HCT116 (cell line): ENCODE measurements at regions not wholly inside any gene's neighbourhood (a gene's known extent, or its start where the extent isn't known, plus 50 kb on each side); places are given as distances from the start of the nearest gene placed in this dataset.
"Not testable (repeated sequence)": the region's sequence is repeated elsewhere in the genome, so short reads cannot be mapped to it uniquely, and the experiment has no call there.

Source experiments
- ATAC-seq: fragments of 200-7000 bp; cut with Tn5 transposase; 2 replicates; pipeline ENCODE4 v1.9.1; 2020; ENCODE audit warnings: mild to moderate bottlenecking, moderate library complexity
- BruUV-seq: library from RNA; stranded (reverse); fragments of 400-500 nt; replicated peaks from 2 replicates; lab custom pipeline; 2021; lab: Mats Ljungman, UMichigan
- CTCF ChIA-PET: fragments of 300-600 bp; sonication (Branson Sonifier 250); formaldehyde crosslinking; loops from one replicate; lab custom pipeline; 2021; ENCODE audit warnings: antibody characterized with exemption; lab: Charles Lee
- POLR2A ChIA-PET: fragments of 300-600, 350-600 bp; sonication (Branson Sonifier 250); formaldehyde crosslinking; loops from one replicate; lab custom pipeline; 2021; ENCODE audit warnings: antibody characterized with exemption; lab: Charles Lee
- RAD21 ChIA-PET, 2 experiments: fragments of 300-600 bp; sonication (Branson Sonifier 250); formaldehyde crosslinking; loops; one replicate each; lab custom pipeline; 2023; ENCODE audit warnings: low total read pairs in 2 of 2; ENCODE audit not compliant: uncharacterized antibody in 2 of 2, unreplicated experiment in 2 of 2, low non-redundant PET in 1 of 2; lab: Charles Lee
- DNase-seq: peaks from one replicate; pipeline ENCODE4 v3.0.0-alpha.2; 2010; ENCODE audit warnings: low read depth, low spot score
- H2AFZ ChIP-seq: fragments of 200-600 bp; shearing (Covaris generic), sonication (generic); 2 replicates; pipeline ENCODE4 v1.6.1; 2017; ENCODE audit warnings: low read depth, mixed run types, mixed read lengths, antibody characterized with exemption, low read length; ENCODE audit not compliant: poor library complexity, severe bottlenecking
- H3K27ac ChIP-seq: 2 replicates; pipeline ENCODE4 v1.5.1; 2012; ENCODE audit warnings: low read depth, low read length
- H3K27me3 ChIP-seq: fragments of 200-600 bp; sonication (generic); 2 replicates; pipeline ENCODE4 v1.6.1; 2016; ENCODE audit warnings: mixed run types, low read length, mixed read lengths; ENCODE audit not compliant: insufficient read depth
- H3K36me3 ChIP-seq, 2 experiments: fragments of 200-500 bp in 1 of 2; fragments of 200-600 bp in 1 of 2; sonication (Bioruptor generic) in 1 of 2; sonication (generic) in 1 of 2; 2 replicates each; pipeline versions ENCODE4 v1.5.1 to v1.6.1; 2014 to 2016; ENCODE audit warnings: low read length in 2 of 2, inconsistent platforms in 1 of 2, mixed read lengths in 1 of 2, mixed run types in 1 of 2; ENCODE audit not compliant: insufficient read depth in 2 of 2, control insufficient read depth in 1 of 2
- H3K4me1 ChIP-seq, 2 experiments: fragments of 200-600 bp in 1 of 2; sonication (generic) in 1 of 2; 2 replicates each; pipeline versions ENCODE4 v1.5.1 to v1.6.1; 2012 to 2017; ENCODE audit warnings: low read length in 2 of 2, inconsistent platforms in 1 of 2, mild to moderate bottlenecking in 1 of 2, mixed read lengths in 1 of 2, mixed run types in 1 of 2, moderate library complexity in 1 of 2; ENCODE audit not compliant: insufficient read depth in 2 of 2, control insufficient read depth in 1 of 2
- H3K4me2 ChIP-seq: fragments of 200-600 bp; sonication (generic); 2 replicates; pipeline ENCODE4 v1.6.1; 2017; ENCODE audit warnings: mixed run types, low read length, mixed read lengths
- H3K4me3 ChIP-seq, 2 experiments: fragments of 200-600 bp in 1 of 2; sonication (generic) in 1 of 2; replicated peaks in 1 of 2; 2 replicates each; pipeline ENCODE4 v1.5.1; 2011 to 2016; ENCODE audit warnings: low read length in 2 of 2, control low read depth in 1 of 2, low read depth in 1 of 2, mild to moderate bottlenecking in 1 of 2, mixed read lengths in 1 of 2, mixed run types in 1 of 2
- H3K79me2 ChIP-seq: fragments of 200-600 bp; sonication (generic); 2 replicates; pipeline ENCODE4 v1.6.1; 2017; ENCODE audit warnings: mild to moderate bottlenecking, mixed run types, low read length, moderate library complexity, mixed read lengths; ENCODE audit not compliant: insufficient read depth
- H3K9ac ChIP-seq: fragments of 200-600 bp; sonication (generic); 2 replicates; pipeline ENCODE4 v1.6.1; 2016; ENCODE audit warnings: low read length, mixed read lengths
- H3K9me2 ChIP-seq: fragments of 200-600 bp; sonication (generic), shearing (Covaris generic); 2 replicates; pipeline ENCODE4 v1.6.1; 2017; ENCODE audit warnings: mixed run types, mild to moderate bottlenecking, moderate library complexity; ENCODE audit not compliant: insufficient read depth
- H3K9me3 ChIP-seq, 2 experiments: fragments of 200-500 bp in 1 of 2; fragments of 200-600 bp in 1 of 2; sonication (Bioruptor generic) in 1 of 2; sonication (generic) in 1 of 2; 2 replicates each; pipeline ENCODE4 v1.6.1; 2014 to 2017; ENCODE audit warnings: low read length in 2 of 2, mixed read lengths in 2 of 2, inconsistent platforms in 1 of 2, low read depth in 1 of 2, mild to moderate bottlenecking in 1 of 2, mixed run types in 1 of 2, moderate library complexity in 1 of 2; ENCODE audit not compliant: control insufficient read depth in 1 of 2, insufficient read depth in 1 of 2
- H4K20me1 ChIP-seq: fragments of 200-600 bp; sonication (generic), shearing (Covaris generic); 2 replicates; pipeline ENCODE4 v1.6.1; 2017; ENCODE audit warnings: mixed run types, mild to moderate bottlenecking, moderate library complexity; ENCODE audit not compliant: insufficient read depth
- CBX3 ChIP-seq: IDR thresholded peaks from 2 replicates; pipeline ENCODE4 v1.6.1; 2012; ENCODE audit warnings: low read depth
- EGR1 ChIP-seq: IDR thresholded peaks from 2 replicates; pipeline ENCODE4 v1.6.1; 2012; ENCODE audit warnings: low read depth
- ELF1 ChIP-seq: IDR thresholded peaks from 2 replicates; pipeline ENCODE4 v1.6.1; 2012; ENCODE audit warnings: low read depth, borderline replicate concordance
- RAD21 ChIP-seq: IDR thresholded peaks from 2 replicates; pipeline ENCODE4 v1.6.1; 2012; ENCODE audit warnings: low read depth, mild to moderate bottlenecking
- ZBTB33 ChIP-seq: IDR thresholded peaks from 2 replicates; pipeline ENCODE4 v1.6.1; 2011; ENCODE audit warnings: mild to moderate bottlenecking, low read length, moderate library complexity; ENCODE audit not compliant: insufficient replicate concordance; ENCODE audit errors: extremely low read depth
- ZFX ChIP-seq: fragments of 450-650 bp; IDR thresholded peaks from 2 replicates; pipeline ENCODE4 v1.6.1; 2017
- intact Hi-C: fragments of 100-400 bp; cut with micrococcal nuclease; formaldehyde crosslinking; loops from 2 replicates; pipeline ENCODE4 v1.10.0; 2022
- TF ChIP-seq, protein P1 (sequence below): IDR thresholded peaks from 2 replicates; pipeline ENCODE4 v1.6.1; 2012; ENCODE audit warnings: low read depth

DNA sequence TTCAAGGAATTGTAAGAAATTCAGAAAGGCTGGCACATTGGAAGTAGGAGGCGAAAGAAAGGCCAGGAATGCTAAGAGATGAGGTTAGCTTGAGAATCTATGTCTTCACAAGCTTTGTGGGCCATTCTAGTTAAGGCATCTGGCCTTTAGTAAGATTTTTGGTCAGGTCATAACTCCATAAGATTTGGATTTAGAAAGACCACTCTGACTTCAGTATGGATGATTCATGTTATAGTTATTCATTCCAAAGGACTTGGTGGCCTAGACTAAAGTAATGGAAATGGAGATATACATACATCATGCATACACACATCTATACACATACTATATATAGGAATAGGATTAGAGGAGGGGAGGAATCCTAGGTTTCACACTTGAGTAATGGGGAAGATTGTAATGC lies 77.5 kb downstream of the SEPTIN7 start (continued):
- TF ChIP-seq ZBTB33 (no peak), RAD21 (no peak), CBX3 (no peak), ELF1 (no peak), EGR1 (no peak)

DNA sequence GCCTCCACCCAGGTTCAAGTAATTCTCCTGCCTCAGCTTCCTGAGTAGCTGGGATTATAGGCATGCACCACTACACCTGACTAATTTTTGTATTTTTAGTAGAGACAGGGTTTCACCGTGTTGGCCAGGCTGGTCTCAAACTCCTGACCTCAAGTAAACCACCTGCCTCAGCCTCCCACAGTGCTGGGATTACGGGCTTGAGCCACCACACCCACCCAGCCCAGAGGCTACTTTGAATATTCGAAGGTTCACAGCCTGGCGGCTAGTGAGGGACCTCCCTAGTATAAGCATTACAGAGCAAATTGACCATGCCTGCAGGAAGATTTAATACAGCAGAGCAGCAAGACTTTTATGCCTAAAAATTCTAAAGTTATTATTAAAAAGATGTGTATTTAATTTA lies 86.6 kb downstream of the SEPTIN7 start:
- DNase-seq, POLR2A ChIA-PET, H3K27ac ChIP-seq, H3K79me2 ChIP-seq, H4K20me1 ChIP-seq, H3K9me3 ChIP-seq, RAD21 ChIA-PET, H3K27me3 ChIP-seq, H3K9ac ChIP-seq, H2AFZ ChIP-seq, H3K4me1 ChIP-seq, H3K4me3 ChIP-seq, ATAC-seq, BruUV-seq, H3K9me2 ChIP-seq, CTCF ChIA-PET, H3K4me2 ChIP-seq: not testable (repeated sequence)
- H3K36me3 ChIP-seq: peaks cover 8 to 16% of the 10 kb centered on the region in 2 experiments; a peak in 2 of 4 replicates
- intact Hi-C loops: loop anchor here (10.0 kb wide), 1 partner anchor 703 kb away; no protein-coding TSS in a partner anchor

DNA sequence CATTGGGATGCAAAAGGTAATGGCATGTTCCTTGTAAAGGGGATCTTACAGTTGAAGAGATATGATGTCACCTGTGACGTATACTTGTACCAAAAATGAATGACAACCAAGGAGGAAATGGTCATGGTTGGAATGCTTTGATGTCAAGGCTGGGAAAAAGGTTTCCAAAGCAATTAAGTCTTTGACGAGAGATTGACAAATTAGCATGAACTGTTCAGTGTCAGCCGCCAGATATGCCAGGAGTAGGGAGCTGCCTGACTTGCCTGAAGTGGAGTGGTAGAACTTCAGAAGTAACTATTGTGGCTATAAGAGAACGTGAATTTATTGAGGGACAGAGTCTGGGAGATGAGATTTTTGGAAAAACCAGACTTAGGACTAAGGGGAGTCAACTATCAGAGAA lies 88.1 kb downstream of the SEPTIN7 start:
- no peak overlapping the region for H3K9ac ChIP-seq
- TF ChIP-seq, protein P1, sequence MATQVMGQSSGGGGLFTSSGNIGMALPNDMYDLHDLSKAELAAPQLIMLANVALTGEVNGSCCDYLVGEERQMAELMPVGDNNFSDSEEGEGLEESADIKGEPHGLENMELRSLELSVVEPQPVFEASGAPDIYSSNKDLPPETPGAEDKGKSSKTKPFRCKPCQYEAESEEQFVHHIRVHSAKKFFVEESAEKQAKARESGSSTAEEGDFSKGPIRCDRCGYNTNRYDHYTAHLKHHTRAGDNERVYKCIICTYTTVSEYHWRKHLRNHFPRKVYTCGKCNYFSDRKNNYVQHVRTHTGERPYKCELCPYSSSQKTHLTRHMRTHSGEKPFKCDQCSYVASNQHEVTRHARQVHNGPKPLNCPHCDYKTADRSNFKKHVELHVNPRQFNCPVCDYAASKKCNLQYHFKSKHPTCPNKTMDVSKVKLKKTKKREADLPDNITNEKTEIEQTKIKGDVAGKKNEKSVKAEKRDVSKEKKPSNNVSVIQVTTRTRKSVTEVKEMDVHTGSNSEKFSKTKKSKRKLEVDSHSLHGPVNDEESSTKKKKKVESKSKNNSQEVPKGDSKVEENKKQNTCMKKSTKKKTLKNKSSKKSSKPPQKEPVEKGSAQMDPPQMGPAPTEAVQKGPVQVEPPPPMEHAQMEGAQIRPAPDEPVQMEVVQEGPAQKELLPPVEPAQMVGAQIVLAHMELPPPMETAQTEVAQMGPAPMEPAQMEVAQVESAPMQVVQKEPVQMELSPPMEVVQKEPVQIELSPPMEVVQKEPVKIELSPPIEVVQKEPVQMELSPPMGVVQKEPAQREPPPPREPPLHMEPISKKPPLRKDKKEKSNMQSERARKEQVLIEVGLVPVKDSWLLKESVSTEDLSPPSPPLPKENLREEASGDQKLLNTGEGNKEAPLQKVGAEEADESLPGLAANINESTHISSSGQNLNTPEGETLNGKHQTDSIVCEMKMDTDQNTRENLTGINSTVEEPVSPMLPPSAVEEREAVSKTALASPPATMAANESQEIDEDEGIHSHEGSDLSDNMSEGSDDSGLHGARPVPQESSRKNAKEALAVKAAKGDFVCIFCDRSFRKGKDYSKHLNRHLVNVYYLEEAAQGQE: no peak
- TF ChIP-seq ZFX: no peak
- TF ChIP-seq, all 23 proteins: peak for 0
- ATAC-seq (no peak), DNase-seq (no peak)
- BruUV-seq: no TSS peak
- Histone ChIP-seq H3K9me2 (no peaks in the 10 kb centered on the region), H3K4me3 (no peak overlapping the region), H2AFZ (no peak overlapping the region), H3K79me2 (no peaks in the 10 kb centered on the region), H3K27ac (no peak overlapping the region), H3K4me2 (no peak overlapping the region), H4K20me1 (no peaks in the 10 kb centered on the region), H3K36me3 (peaks cover 7 to 8% of the 10 kb centered on the region in 2 experiments; a peak in 2 of 4 replicates), H3K4me1 (no peaks in the 10 kb centered on the region), H3K9me3 (no peaks in the 10 kb centered on the region), H3K27me3 (no peaks in the 10 kb centered on the region)
- POLR2A ChIA-PET: no interaction called here
- RAD21 ChIA-PET: no interaction called here
- intact Hi-C loops: loop anchor here (10.0 kb wide), 1 partner anchor 704 kb away; no protein-coding TSS in a partner anchor
- CTCF ChIA-PET: no interaction called here
